KMS-11 (cell line): ENCODE measurements at regions not wholly inside any gene's neighbourhood (a gene's known extent, or its start where the extent isn't known, plus 50 kb on each side); places are given as distances from the start of the nearest gene placed in this dataset.

Source experiments
- H2AFZ ChIP-seq: fragments of 200-600 bp; sonication (generic); 2 replicates; pipeline ENCODE4 v1.6.1; 2016; ENCODE audit warnings: antibody characterized with exemption, mixed run types, low read depth
- H3K27ac ChIP-seq: fragments of 200-600 bp; sonication (generic); 2 replicates; pipeline ENCODE4 v1.6.1; 2016; ENCODE audit warnings: mild to moderate bottlenecking, mixed run types
- H3K27me3 ChIP-seq: fragments of 200-600 bp; sonication (generic); 2 replicates; pipeline ENCODE4 v1.6.1; 2017; ENCODE audit warnings: mild to moderate bottlenecking, low read depth, mixed run types, moderate library complexity; ENCODE audit not compliant: insufficient read depth
- H3K36me3 ChIP-seq: fragments of 200-600 bp; sonication (generic); 2 replicates; pipeline ENCODE4 v1.6.1; 2017; ENCODE audit warnings: mild to moderate bottlenecking, mixed run types; ENCODE audit not compliant: insufficient read depth
- H3K4me1 ChIP-seq: fragments of 200-600 bp; sonication (generic); 2 replicates; pipeline ENCODE4 v1.6.1; 2016; ENCODE audit warnings: mild to moderate bottlenecking, low read depth, mixed run types; ENCODE audit not compliant: poor library complexity, severe bottlenecking
- H3K4me2 ChIP-seq: fragments of 200-600 bp; sonication (generic); 2 replicates; pipeline ENCODE4 v1.7.0; 2016; ENCODE audit warnings: mild to moderate bottlenecking, mixed run types
- H3K4me3 ChIP-seq: fragments of 200-600 bp; sonication (generic); IDR thresholded peaks from 2 replicates; pipeline ENCODE4 v1.6.1; 2017; ENCODE audit warnings: low read depth, low read length, mixed read lengths; ENCODE audit not compliant: insufficient read depth
- H3K79me2 ChIP-seq: fragments of 200-600 bp; sonication (generic); 2 replicates; pipeline ENCODE4 v1.6.1; 2016; ENCODE audit warnings: low read depth, mixed run types; ENCODE audit not compliant: insufficient read depth
- H3K9ac ChIP-seq: fragments of 200-600 bp; sonication (generic); 2 replicates; pipeline ENCODE4 v1.6.1; 2016; ENCODE audit warnings: mild to moderate bottlenecking, mixed run types
- H4K20me1 ChIP-seq: fragments of 200-600 bp; sonication (generic); 2 replicates; pipeline ENCODE4 v1.6.1; 2016; ENCODE audit warnings: mild to moderate bottlenecking, mixed run types; ENCODE audit not compliant: insufficient read depth
- CTCF ChIP-seq: fragments of 200-600 bp; sonication (generic); conservative IDR thresholded peaks from 2 replicates; pipeline ENCODE4 v1.6.1; 2017; ENCODE audit warnings: low read depth, mild to moderate bottlenecking, antibody characterized with exemption, low read length, moderate library complexity, mixed read lengths

GRCh38 chr18:25759111-25759510 lies 331.3 kb downstream of the SS18 start:
- no peak overlapping the region for H3K4me2 ChIP-seq

GRCh38 chr18:25743646-25744151 lies 346.7 kb downstream of the SS18 start:
- no peaks in the 10 kb centered on the region for H3K27me3 ChIP-seq
- TF ChIP-seq CTCF, result no peak
- no peak overlapping the region for H3K9ac ChIP-seq
- H3K79me2 ChIP-seq, result no peaks in the 10 kb centered on the region
- no peak overlapping the region for H3K4me3 ChIP-seq
- H3K4me2 ChIP-seq, result no peak overlapping the region
- H3K36me3 ChIP-seq, result no peaks in the 10 kb centered on the region
- no peaks in the 10 kb centered on the region for H4K20me1 ChIP-seq
- H3K27ac ChIP-seq, result no peak overlapping the region
- no peaks in the 10 kb centered on the region for H3K4me1 ChIP-seq
- H2AFZ ChIP-seq, result no peak overlapping the region

More at GRCh38 chr18:25759111-25759510, 331.3 kb downstream of the SS18 start:
- no peak overlapping the region for H3K9ac ChIP-seq
- no peak overlapping the region for H3K27ac ChIP-seq
- no peaks in the 10 kb centered on the region for H4K20me1 ChIP-seq
- no peak overlapping the region for H3K4me3 ChIP-seq
- no peaks in the 10 kb centered on the region for H3K27me3 ChIP-seq
- H3K79me2 ChIP-seq, result no peaks in the 10 kb centered on the region
- no peak overlapping the region for H2AFZ ChIP-seq
- no peaks in the 10 kb centered on the region for H3K36me3 ChIP-seq
- TF ChIP-seq CTCF, result no peak
- no peaks in the 10 kb centered on the region for H3K4me1 ChIP-seq

GRCh38 chr18:25739376-25739775 lies 351.0 kb downstream of the SS18 start:
- no peak overlapping the region for H3K27ac ChIP-seq
- H2AFZ ChIP-seq, result no peak overlapping the region
- no peaks in the 10 kb centered on the region for H4K20me1 ChIP-seq
- no peaks in the 10 kb centered on the region for H3K36me3 ChIP-seq
- H3K4me1 ChIP-seq, result no peaks in the 10 kb centered on the region
- H3K79me2 ChIP-seq, result no peaks in the 10 kb centered on the region
- H3K4me3 ChIP-seq, result no peak overlapping the region
- no peak overlapping the region for H3K4me2 ChIP-seq
- no peak for TF ChIP-seq CTCF
- H3K27me3 ChIP-seq, result no peaks in the 10 kb centered on the region
- no peak overlapping the region for H3K9ac ChIP-seq

GRCh38 chr18:25737710-25738311 lies 352.6 kb downstream of the SS18 start:
- H3K4me2 ChIP-seq, result no peak overlapping the region
- H3K27ac ChIP-seq, result no peak overlapping the region
- no peak overlapping the region for H3K9ac ChIP-seq

More at GRCh38 chr18:25737710-25738311, 352.6 kb downstream of the SS18 start:
- Histone ChIP-seq H3K36me3 (no peaks in the 10 kb centered on the region), H3K4me3 (no peak overlapping the region), H3K79me2 (no peaks in the 10 kb centered on the region), H3K27me3 (no peaks in the 10 kb centered on the region), H3K4me1 (no peaks in the 10 kb centered on the region), H2AFZ (no peak overlapping the region), H4K20me1 (no peaks in the 10 kb centered on the region)
- TF ChIP-seq CTCF, result no peak
